Sigmoid colon (tissue), 4 donors: ENCODE measurements at regions not wholly inside any gene's neighbourhood (a gene's known extent, or its start where the extent isn't known, plus 50 kb on each side); places are given as distances from the start of the nearest gene placed in this dataset.

ENCODE experiments used
- POLR2A ChIP-seq, 2 donors: fragments of 450-650 bp; IDR thresholded peaks; one replicate each; pipeline ENCODE4 v1.6.1; 2016; ENCODE audit warnings: antibody characterized with exemption in 2 of 2, mild to moderate bottlenecking in 2 of 2, moderate library complexity in 2 of 2
- POLR2AphosphoS5 ChIP-seq, 4 donors: sonication (generic); formaldehyde crosslinking; IDR thresholded peaks; one replicate each; pipeline ENCODE4 v1.6.1; 2017; ENCODE audit warnings: antibody characterized with exemption in 4 of 4
- TF ChIP-seq, protein P1 (sequence below), 4 experiments: fragments of 450-650 bp in 3 of 4; fragments of 200-600 bp in 1 of 4; IDR thresholded peaks; one replicate each; pipeline ENCODE4 v1.5.1; 2016 to 2019; ENCODE audit warnings: antibody characterized with exemption in 4 of 4, mild to moderate bottlenecking in 3 of 4, moderate library complexity in 2 of 4

DNA sequence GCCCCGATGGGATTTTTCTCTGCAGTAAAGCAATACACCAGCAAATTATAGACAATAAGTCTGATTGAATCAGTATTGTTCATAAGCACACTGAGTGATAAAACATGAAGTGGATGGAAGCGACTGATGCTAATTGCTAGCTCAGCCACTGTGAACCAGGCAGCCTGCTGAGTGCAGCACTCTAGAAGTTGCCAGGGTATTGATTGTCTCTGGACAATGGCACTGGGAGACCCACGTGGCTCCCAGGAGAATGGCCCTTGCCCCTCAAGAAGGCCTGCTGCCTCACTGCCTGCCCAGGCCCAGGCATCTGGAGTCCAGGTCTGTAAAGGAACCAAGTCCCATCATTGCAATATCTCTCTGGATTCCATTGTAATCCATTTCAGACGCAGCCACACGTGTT is 80.4 kb upstream of the TCERG1L start:
- TF ChIP-seq, protein P1, sequence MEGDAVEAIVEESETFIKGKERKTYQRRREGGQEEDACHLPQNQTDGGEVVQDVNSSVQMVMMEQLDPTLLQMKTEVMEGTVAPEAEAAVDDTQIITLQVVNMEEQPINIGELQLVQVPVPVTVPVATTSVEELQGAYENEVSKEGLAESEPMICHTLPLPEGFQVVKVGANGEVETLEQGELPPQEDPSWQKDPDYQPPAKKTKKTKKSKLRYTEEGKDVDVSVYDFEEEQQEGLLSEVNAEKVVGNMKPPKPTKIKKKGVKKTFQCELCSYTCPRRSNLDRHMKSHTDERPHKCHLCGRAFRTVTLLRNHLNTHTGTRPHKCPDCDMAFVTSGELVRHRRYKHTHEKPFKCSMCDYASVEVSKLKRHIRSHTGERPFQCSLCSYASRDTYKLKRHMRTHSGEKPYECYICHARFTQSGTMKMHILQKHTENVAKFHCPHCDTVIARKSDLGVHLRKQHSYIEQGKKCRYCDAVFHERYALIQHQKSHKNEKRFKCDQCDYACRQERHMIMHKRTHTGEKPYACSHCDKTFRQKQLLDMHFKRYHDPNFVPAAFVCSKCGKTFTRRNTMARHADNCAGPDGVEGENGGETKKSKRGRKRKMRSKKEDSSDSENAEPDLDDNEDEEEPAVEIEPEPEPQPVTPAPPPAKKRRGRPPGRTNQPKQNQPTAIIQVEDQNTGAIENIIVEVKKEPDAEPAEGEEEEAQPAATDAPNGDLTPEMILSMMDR (IDR thresholded peaks at IDR 0.05) = no peak
- TF ChIP-seq POLR2A (IDR thresholded peaks at IDR 0.05) (no peak), POLR2AphosphoS5 (IDR thresholded peaks at IDR 0.05) (no peak)
